ENCODE measurements at regions not wholly inside any gene's neighbourhood (a gene's known extent, or its start where the extent isn't known, plus 50 kb on each side); places are given as distances from the start of the nearest gene placed in this dataset.
A peak's percentile ranks its signal among the peaks of the same experiment; 100 is the strongest.

GRCh38 chr7:13034693-13035092 lies 347.3 kb downstream of the ARL4A start:
- no peak for DNase-seq (ENCODE audit: low spot score)

- DNase-seq (ENCODE audit: low spot score) = no peak
These were observed 347.8 kb downstream of the ARL4A start for GRCh38 chr7:13035233-13035632.

GRCh38 chr7:13036256-13036780 lies 348.9 kb downstream of the ARL4A start:
- no peak for DNase-seq (ENCODE audit: low spot score)

GRCh38 chr7:13037216-13037615 lies 349.8 kb downstream of the ARL4A start:
- DNase-seq (ENCODE audit: low spot score) = no peak

- DNase-seq (ENCODE audit: low spot score) = peak; percentile 43
These were observed 354.0 kb downstream of the ARL4A start for GRCh38 chr7:13041368-13041988.

- DNase-seq (ENCODE audit: low spot score) = peak; percentile 19
These were observed 355.3 kb downstream of the ARL4A start for GRCh38 chr7:13042605-13043236.

GRCh38 chr7:13044309-13044708 lies 356.9 kb downstream of the ARL4A start:
- peak; percentile 60 for DNase-seq (ENCODE audit: low spot score)

GRCh38 chr7:13047061-13047460 lies 359.6 kb downstream of the ARL4A start:
- DNase-seq (ENCODE audit: low spot score) = no peak

- no peak for DNase-seq (ENCODE audit: low spot score)
These were observed 362.5 kb downstream of the ARL4A start for GRCh38 chr7:13049946-13050345.

- peak; percentile 9 for DNase-seq (ENCODE audit: low spot score)
These were observed 363.3 kb downstream of the ARL4A start for GRCh38 chr7:13050703-13051102.

- DNase-seq (ENCODE audit: low spot score) = no peak
These were observed 368.4 kb downstream of the ARL4A start for GRCh38 chr7:13055732-13056368.

GRCh38 chr7:13057462-13058200 lies 370.2 kb downstream of the ARL4A start:
- DNase-seq (ENCODE audit: low spot score) = no peak

GRCh38 chr7:13060173-13060572 lies 372.7 kb downstream of the ARL4A start:
- no peak for DNase-seq (ENCODE audit: low spot score)

- no peak for DNase-seq (ENCODE audit: low spot score)
These were observed 373.7 kb downstream of the ARL4A start for GRCh38 chr7:13061115-13061514.

GRCh38 chr7:13062631-13063030 lies 375.2 kb downstream of the ARL4A start:
- DNase-seq (ENCODE audit: low spot score) = no peak

GRCh38 chr7:13067036-13067435 lies 379.6 kb downstream of the ARL4A start:
- no peak for DNase-seq (ENCODE audit: low spot score)

- no peak for DNase-seq (ENCODE audit: low spot score)
These were observed 380.6 kb downstream of the ARL4A start for GRCh38 chr7:13068032-13068431.

- no peak for DNase-seq (ENCODE audit: low spot score)
These were observed 382.4 kb downstream of the ARL4A start for GRCh38 chr7:13069841-13070240.

- no peak for DNase-seq (ENCODE audit: low spot score)
These were observed 384.6 kb downstream of the ARL4A start for GRCh38 chr7:13072014-13072413.

GRCh38 chr7:13077466-13077865 lies 390.0 kb downstream of the ARL4A start:
- DNase-seq (ENCODE audit: low spot score) = no peak

GRCh38 chr7:13078105-13078504 lies 390.7 kb downstream of the ARL4A start:
- no peak for DNase-seq (ENCODE audit: low spot score)

GRCh38 chr7:13090959-13091358 lies 403.5 kb downstream of the ARL4A start:
- DNase-seq (ENCODE audit: low spot score) = no peak

Measured in HT-29 (cell line).